H1 (cell line): ENCODE measurements at regions not wholly inside any gene's neighbourhood (a gene's known extent, or its start where the extent isn't known, plus 50 kb on each side); places are given as distances from the start of the nearest gene placed in this dataset.

Source experiments
- GABPA ChIP-seq: IDR thresholded peaks from 2 replicates; pipeline ENCODE4 v1.6.1; 2011; ENCODE audit warnings: mild to moderate bottlenecking, low read length, moderate library complexity, borderline replicate concordance; ENCODE audit not compliant: insufficient read depth
- HDAC2 ChIP-seq, 2 experiments: fragments of 300-600 bp in 1 of 2; sonication (generic) in 1 of 2; IDR thresholded peaks; 2 replicates each; pipeline ENCODE4 v1.6.1; 2011 to 2012; ENCODE audit warnings: low read depth in 2 of 2, low read length in 2 of 2, mild to moderate bottlenecking in 2 of 2, moderate library complexity in 2 of 2, borderline replicate concordance in 1 of 2, inconsistent platforms in 1 of 2
- HDAC6 ChIP-seq: IDR thresholded peaks from one replicate; pipeline ENCODE4 v1.7.1; 2012; ENCODE audit warnings: low read depth, mild to moderate bottlenecking, inconsistent platforms, low read length, moderate library complexity
- PHF8 ChIP-seq: fragments of 200-600 bp; sonication (generic); conservative IDR thresholded peaks from 2 replicates; pipeline ENCODE4 v1.7.1; 2012; ENCODE audit warnings: low read depth, mild to moderate bottlenecking, inconsistent platforms, low read length, moderate library complexity
- TF ChIP-seq, protein P1 (sequence below): fragments of 300-600 bp; sonication (generic); IDR thresholded peaks from 2 replicates; pipeline ENCODE4 v1.7.1; 2012; ENCODE audit warnings: low read length, moderate library complexity, mild to moderate bottlenecking, inconsistent platforms; ENCODE audit not compliant: insufficient replicate concordance

DNA sequence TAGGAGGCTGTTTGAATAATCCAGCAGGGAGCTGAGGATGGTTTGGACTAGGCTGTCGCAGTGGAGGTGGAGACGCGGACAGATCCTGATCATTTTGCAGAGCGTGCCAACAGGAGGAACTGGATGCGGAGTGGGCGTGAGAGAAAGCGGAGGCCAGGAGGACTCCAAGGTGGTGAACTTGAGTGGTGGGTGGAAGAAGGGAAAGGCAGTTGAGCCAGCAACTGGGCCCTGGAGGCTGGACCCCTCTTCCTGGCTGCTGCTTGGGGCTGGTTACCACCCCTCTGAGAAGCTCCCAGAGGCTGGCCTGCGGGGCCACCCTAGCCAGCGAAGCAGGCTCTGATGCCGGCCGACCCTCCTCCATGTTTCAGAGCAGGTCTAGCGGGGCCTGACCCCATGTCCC, 56.8 kb upstream of the KCNA1 start (continued):
- TF ChIP-seq, protein P1, sequence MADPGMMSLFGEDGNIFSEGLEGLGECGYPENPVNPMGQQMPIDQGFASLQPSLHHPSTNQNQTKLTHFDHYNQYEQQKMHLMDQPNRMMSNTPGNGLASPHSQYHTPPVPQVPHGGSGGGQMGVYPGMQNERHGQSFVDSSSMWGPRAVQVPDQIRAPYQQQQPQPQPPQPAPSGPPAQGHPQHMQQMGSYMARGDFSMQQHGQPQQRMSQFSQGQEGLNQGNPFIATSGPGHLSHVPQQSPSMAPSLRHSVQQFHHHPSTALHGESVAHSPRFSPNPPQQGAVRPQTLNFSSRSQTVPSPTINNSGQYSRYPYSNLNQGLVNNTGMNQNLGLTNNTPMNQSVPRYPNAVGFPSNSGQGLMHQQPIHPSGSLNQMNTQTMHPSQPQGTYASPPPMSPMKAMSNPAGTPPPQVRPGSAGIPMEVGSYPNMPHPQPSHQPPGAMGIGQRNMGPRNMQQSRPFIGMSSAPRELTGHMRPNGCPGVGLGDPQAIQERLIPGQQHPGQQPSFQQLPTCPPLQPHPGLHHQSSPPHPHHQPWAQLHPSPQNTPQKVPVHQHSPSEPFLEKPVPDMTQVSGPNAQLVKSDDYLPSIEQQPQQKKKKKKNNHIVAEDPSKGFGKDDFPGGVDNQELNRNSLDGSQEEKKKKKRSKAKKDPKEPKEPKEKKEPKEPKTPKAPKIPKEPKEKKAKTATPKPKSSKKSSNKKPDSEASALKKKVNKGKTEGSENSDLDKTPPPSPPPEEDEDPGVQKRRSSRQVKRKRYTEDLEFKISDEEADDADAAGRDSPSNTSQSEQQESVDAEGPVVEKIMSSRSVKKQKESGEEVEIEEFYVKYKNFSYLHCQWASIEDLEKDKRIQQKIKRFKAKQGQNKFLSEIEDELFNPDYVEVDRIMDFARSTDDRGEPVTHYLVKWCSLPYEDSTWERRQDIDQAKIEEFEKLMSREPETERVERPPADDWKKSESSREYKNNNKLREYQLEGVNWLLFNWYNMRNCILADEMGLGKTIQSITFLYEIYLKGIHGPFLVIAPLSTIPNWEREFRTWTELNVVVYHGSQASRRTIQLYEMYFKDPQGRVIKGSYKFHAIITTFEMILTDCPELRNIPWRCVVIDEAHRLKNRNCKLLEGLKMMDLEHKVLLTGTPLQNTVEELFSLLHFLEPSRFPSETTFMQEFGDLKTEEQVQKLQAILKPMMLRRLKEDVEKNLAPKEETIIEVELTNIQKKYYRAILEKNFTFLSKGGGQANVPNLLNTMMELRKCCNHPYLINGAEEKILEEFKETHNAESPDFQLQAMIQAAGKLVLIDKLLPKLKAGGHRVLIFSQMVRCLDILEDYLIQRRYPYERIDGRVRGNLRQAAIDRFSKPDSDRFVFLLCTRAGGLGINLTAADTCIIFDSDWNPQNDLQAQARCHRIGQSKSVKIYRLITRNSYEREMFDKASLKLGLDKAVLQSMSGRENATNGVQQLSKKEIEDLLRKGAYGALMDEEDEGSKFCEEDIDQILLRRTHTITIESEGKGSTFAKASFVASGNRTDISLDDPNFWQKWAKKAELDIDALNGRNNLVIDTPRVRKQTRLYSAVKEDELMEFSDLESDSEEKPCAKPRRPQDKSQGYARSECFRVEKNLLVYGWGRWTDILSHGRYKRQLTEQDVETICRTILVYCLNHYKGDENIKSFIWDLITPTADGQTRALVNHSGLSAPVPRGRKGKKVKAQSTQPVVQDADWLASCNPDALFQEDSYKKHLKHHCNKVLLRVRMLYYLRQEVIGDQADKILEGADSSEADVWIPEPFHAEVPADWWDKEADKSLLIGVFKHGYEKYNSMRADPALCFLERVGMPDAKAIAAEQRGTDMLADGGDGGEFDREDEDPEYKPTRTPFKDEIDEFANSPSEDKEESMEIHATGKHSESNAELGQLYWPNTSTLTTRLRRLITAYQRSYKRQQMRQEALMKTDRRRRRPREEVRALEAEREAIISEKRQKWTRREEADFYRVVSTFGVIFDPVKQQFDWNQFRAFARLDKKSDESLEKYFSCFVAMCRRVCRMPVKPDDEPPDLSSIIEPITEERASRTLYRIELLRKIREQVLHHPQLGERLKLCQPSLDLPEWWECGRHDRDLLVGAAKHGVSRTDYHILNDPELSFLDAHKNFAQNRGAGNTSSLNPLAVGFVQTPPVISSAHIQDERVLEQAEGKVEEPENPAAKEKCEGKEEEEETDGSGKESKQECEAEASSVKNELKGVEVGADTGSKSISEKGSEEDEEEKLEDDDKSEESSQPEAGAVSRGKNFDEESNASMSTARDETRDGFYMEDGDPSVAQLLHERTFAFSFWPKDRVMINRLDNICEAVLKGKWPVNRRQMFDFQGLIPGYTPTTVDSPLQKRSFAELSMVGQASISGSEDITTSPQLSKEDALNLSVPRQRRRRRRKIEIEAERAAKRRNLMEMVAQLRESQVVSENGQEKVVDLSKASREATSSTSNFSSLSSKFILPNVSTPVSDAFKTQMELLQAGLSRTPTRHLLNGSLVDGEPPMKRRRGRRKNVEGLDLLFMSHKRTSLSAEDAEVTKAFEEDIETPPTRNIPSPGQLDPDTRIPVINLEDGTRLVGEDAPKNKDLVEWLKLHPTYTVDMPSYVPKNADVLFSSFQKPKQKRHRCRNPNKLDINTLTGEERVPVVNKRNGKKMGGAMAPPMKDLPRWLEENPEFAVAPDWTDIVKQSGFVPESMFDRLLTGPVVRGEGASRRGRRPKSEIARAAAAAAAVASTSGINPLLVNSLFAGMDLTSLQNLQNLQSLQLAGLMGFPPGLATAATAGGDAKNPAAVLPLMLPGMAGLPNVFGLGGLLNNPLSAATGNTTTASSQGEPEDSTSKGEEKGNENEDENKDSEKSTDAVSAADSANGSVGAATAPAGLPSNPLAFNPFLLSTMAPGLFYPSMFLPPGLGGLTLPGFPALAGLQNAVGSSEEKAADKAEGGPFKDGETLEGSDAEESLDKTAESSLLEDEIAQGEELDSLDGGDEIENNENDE, result no peak
- TF ChIP-seq GABPA, result no peak
- no peak for TF ChIP-seq HDAC6
- no peak for TF ChIP-seq PHF8
- TF ChIP-seq HDAC2 (IDR thresholded peaks at IDR 0.05; ENCODE audit: borderline replicate concordance in 1 of 2, low read depth in 2 of 2, low read length in 2 of 2), result no peak
